ENCODE measurements at regions not wholly inside any gene's neighbourhood (a gene's known extent, or its start where the extent isn't known, plus 50 kb on each side); places are given as distances from the start of the nearest gene placed in this dataset.
"Not testable (repeated sequence)": the region's sequence is repeated elsewhere in the genome, so short reads cannot be mapped to it uniquely, and the experiment has no call there.

GRCh38 chr4:12487000-12487399 lies 997.1 kb downstream of the RAB28 start:
- no peak for DNase-seq (ENCODE audit: low spot score)
- in situ Hi-C loops (cut with MboI; ENCODE audit: low pct_unique_long_range_greater_than_20kb, low sequenced_read_pairs, unreplicated experiment), result no loop called here
- no peak for TF ChIP-seq CTCF (IDR thresholded peaks at IDR 0.05; ENCODE audit: extremely low read depth, insufficient read depth, missing control alignments)

GRCh38 chr4:12472087-12472486 lies 1012.1 kb downstream of the RAB28 start:
- DNase-seq (ENCODE audit: low spot score), result no peak
- in situ Hi-C loops (cut with MboI; ENCODE audit: low pct_unique_long_range_greater_than_20kb, low sequenced_read_pairs, unreplicated experiment), result no loop called here
- TF ChIP-seq CTCF (IDR thresholded peaks at IDR 0.05; ENCODE audit: extremely low read depth, insufficient read depth, missing control alignments), result no peak

GRCh38 chr4:12471193-12471592 lies 1012.9 kb downstream of the RAB28 start:
- no peak for TF ChIP-seq CTCF (IDR thresholded peaks at IDR 0.05; ENCODE audit: extremely low read depth, insufficient read depth, missing control alignments)
- DNase-seq (ENCODE audit: low spot score), result no peak
- in situ Hi-C loops (cut with MboI; ENCODE audit: low pct_unique_long_range_greater_than_20kb, low sequenced_read_pairs, unreplicated experiment), result no loop called here

- in situ Hi-C loops (cut with MboI; ENCODE audit: low pct_unique_long_range_greater_than_20kb, low sequenced_read_pairs, unreplicated experiment), result not testable (repeated sequence)
Measured at GRCh38 chr4:12461576-12461975, 1022.6 kb downstream of the RAB28 start.

GRCh38 chr4:12459126-12459525 lies 1025.0 kb downstream of the RAB28 start:
- in situ Hi-C loops (cut with MboI; ENCODE audit: low pct_unique_long_range_greater_than_20kb, low sequenced_read_pairs, unreplicated experiment), result no loop called here
- no peak for TF ChIP-seq CTCF (IDR thresholded peaks at IDR 0.05; ENCODE audit: extremely low read depth, insufficient read depth, missing control alignments)
- no peak for DNase-seq (ENCODE audit: low spot score)

More at GRCh38 chr4:12461576-12461975, 1022.6 kb downstream of the RAB28 start:
- not testable (repeated sequence) for DNase-seq (ENCODE audit: low spot score)

- DNase-seq (ENCODE audit: low spot score), result no peak
- TF ChIP-seq CTCF (IDR thresholded peaks at IDR 0.05; ENCODE audit: extremely low read depth, insufficient read depth, missing control alignments), result no peak
- in situ Hi-C loops (cut with MboI; ENCODE audit: low pct_unique_long_range_greater_than_20kb, low sequenced_read_pairs, unreplicated experiment), result no loop called here
Measured at GRCh38 chr4:12458621-12459020, 1025.5 kb downstream of the RAB28 start.

GRCh38 chr4:12452291-12452690 lies 1023.6 kb upstream of the HS3ST1 start:
- DNase-seq (ENCODE audit: low spot score), result no peak
- no peak for TF ChIP-seq CTCF (IDR thresholded peaks at IDR 0.05; ENCODE audit: extremely low read depth, insufficient read depth, missing control alignments)
- in situ Hi-C loops (cut with MboI; ENCODE audit: low pct_unique_long_range_greater_than_20kb, low sequenced_read_pairs, unreplicated experiment), result no loop called here

Data from GM13977 (cell line).